Mesothelial cell of epicardium (in vitro differentiated cells): ENCODE measurements at regions not wholly inside any gene's neighbourhood (a gene's known extent, or its start where the extent isn't known, plus 50 kb on each side); places are given as distances from the start of the nearest gene placed in this dataset.

ENCODE experiments used
- DNase-seq, 2 experiments: peaks; one replicate each; pipeline ENCODE4 v3.0.0; 2021; ENCODE audit warnings: low spot score in 2 of 2; ENCODE audit not compliant: unreplicated experiment in 2 of 2
- H3K27ac Mint-ChIP-seq: 2 replicates; pipeline ENCODE4 v1.8.0; 2021; ENCODE audit warnings: mixed read lengths
- H3K27me3 Mint-ChIP-seq: 2 replicates; pipeline ENCODE4 v1.8.0; 2021; ENCODE audit warnings: low read depth, mixed read lengths
- H3K36me3 Mint-ChIP-seq: 2 replicates; pipeline ENCODE4 v1.8.0; 2021; ENCODE audit warnings: mixed read lengths
- H3K4me1 Mint-ChIP-seq: 2 replicates; pipeline ENCODE4 v1.8.0; 2021; ENCODE audit warnings: mixed read lengths
- H3K4me3 Mint-ChIP-seq: 2 replicates; pipeline ENCODE4 v1.8.0; 2021; ENCODE audit warnings: mild to moderate bottlenecking, moderate library complexity, mixed read lengths
- H3K9me3 Mint-ChIP-seq: 2 replicates; pipeline ENCODE4 v1.8.0; 2021; ENCODE audit warnings: mixed read lengths
- TF ChIP-seq, protein P1 (sequence below): fragments of 200-600 bp; sonication (generic); IDR thresholded peaks from one replicate; pipeline ENCODE4 v1.5.0; 2021; ENCODE audit warnings: antibody characterized with exemption; ENCODE audit not compliant: unreplicated experiment

DNA sequence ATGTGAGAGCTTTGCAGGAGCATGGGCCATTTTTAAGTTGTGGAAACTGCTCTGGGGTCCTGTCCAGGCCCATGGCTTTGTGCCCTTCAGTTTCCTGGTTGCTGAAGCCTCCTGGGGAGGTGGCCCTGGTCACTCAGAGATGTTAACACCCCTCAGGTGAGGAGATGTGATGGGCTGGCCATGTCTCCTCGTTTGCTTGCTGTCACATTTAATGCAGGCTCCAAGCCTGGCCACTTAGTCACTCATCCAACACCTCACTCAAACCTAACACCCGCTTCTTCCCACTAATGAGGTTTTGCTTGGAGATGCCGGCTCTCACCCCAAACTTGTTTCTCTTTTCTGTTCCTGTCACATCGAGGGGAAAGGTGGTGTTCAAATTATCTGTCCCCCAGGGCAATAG is 192.7 kb downstream of the PTPRU start:
- no peak for DNase-seq
- no peak overlapping the region for H3K27ac Mint-ChIP-seq
- TF ChIP-seq, protein P1, sequence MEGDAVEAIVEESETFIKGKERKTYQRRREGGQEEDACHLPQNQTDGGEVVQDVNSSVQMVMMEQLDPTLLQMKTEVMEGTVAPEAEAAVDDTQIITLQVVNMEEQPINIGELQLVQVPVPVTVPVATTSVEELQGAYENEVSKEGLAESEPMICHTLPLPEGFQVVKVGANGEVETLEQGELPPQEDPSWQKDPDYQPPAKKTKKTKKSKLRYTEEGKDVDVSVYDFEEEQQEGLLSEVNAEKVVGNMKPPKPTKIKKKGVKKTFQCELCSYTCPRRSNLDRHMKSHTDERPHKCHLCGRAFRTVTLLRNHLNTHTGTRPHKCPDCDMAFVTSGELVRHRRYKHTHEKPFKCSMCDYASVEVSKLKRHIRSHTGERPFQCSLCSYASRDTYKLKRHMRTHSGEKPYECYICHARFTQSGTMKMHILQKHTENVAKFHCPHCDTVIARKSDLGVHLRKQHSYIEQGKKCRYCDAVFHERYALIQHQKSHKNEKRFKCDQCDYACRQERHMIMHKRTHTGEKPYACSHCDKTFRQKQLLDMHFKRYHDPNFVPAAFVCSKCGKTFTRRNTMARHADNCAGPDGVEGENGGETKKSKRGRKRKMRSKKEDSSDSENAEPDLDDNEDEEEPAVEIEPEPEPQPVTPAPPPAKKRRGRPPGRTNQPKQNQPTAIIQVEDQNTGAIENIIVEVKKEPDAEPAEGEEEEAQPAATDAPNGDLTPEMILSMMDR, result no peak
- H3K9me3 Mint-ChIP-seq, result peaks cover 17% of the 10 kb centered on the region
- peaks cover 39% of the 10 kb centered on the region for H3K27me3 Mint-ChIP-seq
- H3K36me3 Mint-ChIP-seq, result no peaks in the 10 kb centered on the region
- H3K4me3 Mint-ChIP-seq, result no peak overlapping the region
- H3K4me1 Mint-ChIP-seq, result peaks cover 3% of the 10 kb centered on the region

GRCh38 chr1:29428280-29428615 is 191.9 kb downstream of the PTPRU start:
- TF ChIP-seq, protein P1, result no peak
- H3K4me1 Mint-ChIP-seq, result peaks cover 3% of the 10 kb centered on the region
- DNase-seq, result no peak
- peaks cover 42% of the 10 kb centered on the region for H3K27me3 Mint-ChIP-seq
- H3K36me3 Mint-ChIP-seq, result no peaks in the 10 kb centered on the region
- H3K9me3 Mint-ChIP-seq, result peaks cover 17% of the 10 kb centered on the region
- H3K4me3 Mint-ChIP-seq, result no peak overlapping the region
- H3K27ac Mint-ChIP-seq, result no peak overlapping the region

- Mint-ChIP-seq H3K4me1 (peaks cover 3% of the 10 kb centered on the region), H3K27me3 (peaks cover 47% of the 10 kb centered on the region), H3K4me3 (no peak overlapping the region), H3K27ac (no peak overlapping the region), H3K9me3 (peaks cover 17% of the 10 kb centered on the region), H3K36me3 (no peaks in the 10 kb centered on the region)
- DNase-seq, result no peak
- TF ChIP-seq, protein P1, result no peak
Measured at GRCh38 chr1:29427614-29428279, 191.4 kb downstream of the PTPRU start.

GRCh38 chr1:29426701-29427279 is 190.5 kb downstream of the PTPRU start:
- H3K27me3 Mint-ChIP-seq, result peaks cover 51% of the 10 kb centered on the region
- peaks cover 15% of the 10 kb centered on the region for H3K9me3 Mint-ChIP-seq
- H3K4me3 Mint-ChIP-seq, result no peak overlapping the region
- TF ChIP-seq, protein P1, result no peak
- peaks cover 3% of the 10 kb centered on the region for H3K4me1 Mint-ChIP-seq
- H3K36me3 Mint-ChIP-seq, result no peaks in the 10 kb centered on the region
- DNase-seq, result no peak
- H3K27ac Mint-ChIP-seq, result no peak overlapping the region

DNA sequence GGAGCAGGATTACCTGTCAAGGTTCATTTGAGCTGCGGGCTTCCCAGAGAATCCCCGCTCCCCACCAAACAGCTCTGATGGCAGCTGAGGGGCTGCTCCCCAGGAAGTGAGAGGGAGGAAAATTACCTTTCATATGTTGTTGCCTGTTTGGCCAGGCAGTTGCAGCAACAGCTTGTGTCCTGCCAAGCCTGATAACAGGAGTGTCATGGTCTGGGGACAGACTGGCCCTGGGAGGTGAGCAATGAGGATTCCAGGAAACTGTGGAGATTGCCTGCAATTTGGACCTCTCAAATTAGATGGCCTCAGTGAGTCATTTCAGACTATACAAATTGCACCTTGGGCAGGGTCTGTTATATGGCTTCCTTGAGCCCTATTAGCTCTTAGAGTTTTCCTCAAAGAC is 189.3 kb downstream of the PTPRU start:
- Mint-ChIP-seq H3K4me3 (no peak overlapping the region), H3K27ac (no peak overlapping the region), H3K36me3 (no peaks in the 10 kb centered on the region), H3K9me3 (peaks cover 11% of the 10 kb centered on the region), H3K27me3 (peaks cover 49% of the 10 kb centered on the region), H3K4me1 (peaks cover 3% of the 10 kb centered on the region)
- TF ChIP-seq, protein P1, result no peak
- no peak for DNase-seq
